Muscle of leg (tissue), 3 donors: ENCODE measurements at regions not wholly inside any gene's neighbourhood (a gene's known extent, or its start where the extent isn't known, plus 50 kb on each side); places are given as distances from the start of the nearest gene placed in this dataset.

Experiments
- DNase-seq: peaks from one replicate; pipeline ENCODE4 v3.0.0; 2013
- H3K27ac ChIP-seq: one replicate; pipeline ENCODE4 v1.5.1; 2013; ENCODE audit warnings: mild to moderate bottlenecking, low read length, control low read depth
- H3K27me3 ChIP-seq: one replicate; pipeline ENCODE4 v1.6.1; 2013; ENCODE audit warnings: low read length; ENCODE audit not compliant: control insufficient read depth, insufficient read depth
- H3K36me3 ChIP-seq: one replicate; pipeline ENCODE4 v1.6.1; 2013; ENCODE audit warnings: low read length; ENCODE audit not compliant: control insufficient read depth, insufficient read depth
- H3K4me1 ChIP-seq: one replicate; pipeline ENCODE4 v1.6.1; 2013; ENCODE audit warnings: low read length; ENCODE audit not compliant: control insufficient read depth, insufficient read depth
- H3K4me3 ChIP-seq: one replicate; pipeline ENCODE4 v1.5.1; 2013; ENCODE audit warnings: low read length, control low read depth
- H3K9me3 ChIP-seq: replicated peaks from 2 replicates; pipeline ENCODE4 v1.6.1; 2013; ENCODE audit warnings: low read depth, low read length; ENCODE audit not compliant: control insufficient read depth
- WGBS: methylation state at CpG from one replicate; pipeline ENCODE4 v1.1.5; 2013; ENCODE audit warnings: missing lambda C conversion rate; ENCODE audit not compliant: insufficient coverage; 5-methylcytosine and 5-hydroxymethylcytosine counted together

- H3K27ac ChIP-seq, result peak overlapping the region; percentile 31
- H3K4me3 ChIP-seq, result no peak overlapping the region
- H3K36me3 ChIP-seq, result no peaks in the 10 kb centered on the region
- peak; percentile 85 for DNase-seq
- H3K27me3 ChIP-seq, result no peaks in the 10 kb centered on the region
- no peaks in the 10 kb centered on the region for H3K9me3 ChIP-seq
- 42% methylated on average over 2 of the region's 5 CpGs for WGBS
- no peaks in the 10 kb centered on the region for H3K4me1 ChIP-seq
Observed at GRCh38 chr5:89253666-89254352, 370.8 kb upstream of the MEF2C start.

GRCh38 chr5:89246864-89247263 is 363.9 kb upstream of the MEF2C start:
- H3K9me3 ChIP-seq, result no peaks in the 10 kb centered on the region
- no peak overlapping the region for H3K4me3 ChIP-seq
- H3K36me3 ChIP-seq, result no peaks in the 10 kb centered on the region
- no peaks in the 10 kb centered on the region for H3K27me3 ChIP-seq
- no peaks in the 10 kb centered on the region for H3K4me1 ChIP-seq
- no CpG with 5 or more reads among the region's 1 CpG for WGBS
- no peak overlapping the region for H3K27ac ChIP-seq
- no peak for DNase-seq

- Histone ChIP-seq H3K27me3 (no peaks in the 10 kb centered on the region), H3K36me3 (no peaks in the 10 kb centered on the region), H3K27ac (no peak overlapping the region), H3K4me3 (no peak overlapping the region), H3K9me3 (no peaks in the 10 kb centered on the region), H3K4me1 (no peaks in the 10 kb centered on the region)
- DNase-seq, result no peak
- no CpG with 5 or more reads among the region's 3 CpGs for WGBS
Observed at GRCh38 chr5:89246252-89246651, 363.3 kb upstream of the MEF2C start.

GRCh38 chr5:89243611-89244010 is 360.6 kb upstream of the MEF2C start:
- DNase-seq, result no peak
- no peaks in the 10 kb centered on the region for H3K9me3 ChIP-seq
- no peak overlapping the region for H3K4me3 ChIP-seq
- H3K27me3 ChIP-seq, result no peaks in the 10 kb centered on the region
- WGBS, result 100% methylated on average over 1 of the region's 1 CpG
- H3K27ac ChIP-seq, result no peak overlapping the region
- no peaks in the 10 kb centered on the region for H3K4me1 ChIP-seq
- H3K36me3 ChIP-seq, result no peaks in the 10 kb centered on the region

DNA sequence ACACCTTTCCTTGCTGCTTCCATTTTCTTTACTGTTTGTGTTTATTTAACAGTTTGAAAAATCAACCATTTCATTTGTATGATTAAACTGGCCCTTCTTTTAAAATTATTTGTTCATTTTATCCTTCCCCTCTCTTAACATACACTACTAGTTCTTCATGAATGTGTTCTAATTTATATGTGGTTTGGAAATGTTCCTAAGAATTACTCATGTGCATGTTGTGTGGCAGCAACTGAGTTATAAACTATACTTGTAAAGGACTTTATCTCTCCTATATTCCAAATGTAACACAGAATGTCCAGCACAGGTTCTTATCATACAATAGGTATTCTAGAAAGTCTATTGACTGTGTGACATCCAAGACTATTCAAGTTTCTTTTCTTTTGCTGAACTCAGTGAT is 358.2 kb upstream of the MEF2C start:
- H3K9me3 ChIP-seq, result no peaks in the 10 kb centered on the region
- no peak overlapping the region for H3K27ac ChIP-seq
- no peaks in the 10 kb centered on the region for H3K36me3 ChIP-seq
- H3K4me1 ChIP-seq, result no peaks in the 10 kb centered on the region
- no peak for DNase-seq
- H3K27me3 ChIP-seq, result no peaks in the 10 kb centered on the region
- no peak overlapping the region for H3K4me3 ChIP-seq

DNA sequence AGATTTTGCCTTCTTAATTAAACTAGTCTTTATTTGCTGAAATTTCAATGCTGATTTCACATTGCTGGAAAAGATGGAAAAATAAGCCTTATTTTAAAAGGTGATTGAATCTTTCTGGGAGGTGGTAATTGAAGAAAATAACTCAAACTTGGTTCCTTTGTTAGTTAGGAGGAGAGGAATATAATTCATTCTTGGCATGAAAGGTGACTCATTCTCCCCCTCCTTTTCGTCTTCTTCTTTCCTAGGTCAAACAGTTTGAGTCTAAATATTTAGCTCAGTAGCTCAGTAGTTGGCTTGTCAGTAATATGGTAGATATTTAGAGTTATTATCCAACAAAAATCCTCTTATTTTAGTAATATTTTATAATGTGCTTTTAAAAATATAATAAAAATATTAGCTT is 353.9 kb upstream of the MEF2C start:
- H3K4me1 ChIP-seq, result no peaks in the 10 kb centered on the region
- H3K9me3 ChIP-seq, result no peaks in the 10 kb centered on the region
- no CpG with 5 or more reads among the region's 1 CpG for WGBS
- no peak for DNase-seq
- H3K4me3 ChIP-seq, result no peak overlapping the region
- H3K27ac ChIP-seq, result no peak overlapping the region
- H3K27me3 ChIP-seq, result no peaks in the 10 kb centered on the region
- H3K36me3 ChIP-seq, result no peaks in the 10 kb centered on the region

DNA sequence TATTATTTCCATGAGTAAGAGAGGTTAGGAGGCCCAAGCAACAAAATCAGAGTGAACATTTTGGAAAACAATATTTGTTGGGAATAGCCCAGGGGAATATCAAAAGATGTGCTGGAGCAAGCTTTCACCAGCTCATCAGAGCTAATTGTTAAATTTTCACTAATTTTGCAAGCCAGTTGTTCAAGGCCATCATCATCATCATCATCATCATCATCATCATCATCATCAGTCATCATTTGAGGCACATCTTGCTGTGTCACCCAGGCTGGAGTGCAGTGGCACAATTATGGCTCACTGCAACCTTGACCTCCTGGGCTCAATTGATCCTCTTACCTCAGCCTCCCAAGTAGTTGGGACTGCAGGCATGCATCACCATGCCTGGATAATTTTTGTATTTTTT is 350.5 kb upstream of the MEF2C start:
- no peak overlapping the region for H3K27ac ChIP-seq
- H3K4me1 ChIP-seq, result no peaks in the 10 kb centered on the region
- H3K4me3 ChIP-seq, result no peak overlapping the region
- H3K9me3 ChIP-seq, result no peaks in the 10 kb centered on the region
- DNase-seq, result no peak
- no peaks in the 10 kb centered on the region for H3K36me3 ChIP-seq
- H3K27me3 ChIP-seq, result no peaks in the 10 kb centered on the region

GRCh38 chr5:89232139-89232603 is 349.2 kb upstream of the MEF2C start:
- Histone ChIP-seq H3K4me3 (no peak overlapping the region), H3K36me3 (no peaks in the 10 kb centered on the region), H3K4me1 (no peaks in the 10 kb centered on the region), H3K27ac (no peak overlapping the region), H3K27me3 (no peaks in the 10 kb centered on the region), H3K9me3 (no peaks in the 10 kb centered on the region)
- no CpG with 5 or more reads among the region's 3 CpGs for WGBS
- DNase-seq, result no peak

GRCh38 chr5:89230178-89230577 is 347.2 kb upstream of the MEF2C start:
- Histone ChIP-seq H3K36me3 (no peaks in the 10 kb centered on the region), H3K4me1 (no peaks in the 10 kb centered on the region), H3K9me3 (no peaks in the 10 kb centered on the region), H3K27me3 (no peaks in the 10 kb centered on the region), H3K27ac (no peak overlapping the region), H3K4me3 (no peak overlapping the region)
- no peak for DNase-seq
- 100% methylated on average over 1 of the region's 2 CpGs for WGBS

DNA sequence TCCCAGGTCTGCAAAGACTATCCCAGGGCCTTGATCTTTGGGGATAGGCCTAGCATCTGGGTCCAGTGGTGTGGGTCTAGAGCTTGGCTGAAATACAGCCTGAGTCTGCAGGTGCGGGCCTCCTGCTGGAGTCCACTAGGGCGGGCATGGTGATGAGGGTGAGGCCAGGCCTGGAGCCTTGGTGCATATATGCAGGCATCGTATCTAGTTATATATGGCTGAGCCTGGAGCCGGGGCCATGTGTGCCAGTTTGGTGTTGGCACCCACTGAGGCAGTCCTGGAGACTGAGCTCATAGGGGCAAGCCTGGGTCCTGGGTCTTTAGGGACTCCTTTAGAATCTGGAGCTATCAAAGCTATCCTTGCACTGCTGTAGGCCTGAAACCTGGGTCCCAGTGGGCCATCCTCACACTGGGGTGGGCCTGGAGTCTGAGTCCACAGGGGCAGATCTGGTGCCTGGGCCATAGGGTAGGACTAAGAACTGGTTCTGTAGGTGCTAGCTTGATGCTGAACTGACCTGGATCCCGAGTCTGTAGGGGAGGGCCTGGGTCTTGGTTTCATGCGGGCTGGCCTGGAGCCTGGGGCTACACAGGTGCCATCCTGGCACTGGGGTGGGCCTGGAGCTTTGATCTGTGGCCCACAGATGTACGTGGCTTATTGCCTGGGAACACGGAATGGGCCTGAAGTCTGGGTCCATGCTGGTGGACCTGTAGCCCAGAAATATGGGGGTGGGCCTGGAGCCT is 346.5 kb upstream of the MEF2C start:
- no peaks in the 10 kb centered on the region for H3K27me3 ChIP-seq
- no peaks in the 10 kb centered on the region for H3K9me3 ChIP-seq
- H3K4me3 ChIP-seq, result no peak overlapping the region
- no peak for DNase-seq
- H3K4me1 ChIP-seq, result no peaks in the 10 kb centered on the region
- WGBS, result 95% methylated on average over 8 of the region's 8 CpGs
- no peaks in the 10 kb centered on the region for H3K36me3 ChIP-seq
- H3K27ac ChIP-seq, result no peak overlapping the region
